HG03066 (cell line): ENCODE measurements at regions not wholly inside any gene's neighbourhood (a gene's known extent, or its start where the extent isn't known, plus 50 kb on each side); places are given as distances from the start of the nearest gene placed in this dataset.
"Not testable (repeated sequence)": the region's sequence is repeated elsewhere in the genome, so short reads cannot be mapped to it uniquely, and the experiment has no call there.

ENCODE experiments used
- ATAC-seq: cut with Tn5 transposase; IDR thresholded peaks from one replicate; pipeline ENCODE4 v1.9.1; 2021; ENCODE audit warnings: low read depth; ENCODE audit not compliant: unreplicated experiment

- not testable (repeated sequence) for ATAC-seq
Observed at GRCh38 chrY:7994781-7995180, 1083.2 kb upstream of the AMELY start.

DNA sequence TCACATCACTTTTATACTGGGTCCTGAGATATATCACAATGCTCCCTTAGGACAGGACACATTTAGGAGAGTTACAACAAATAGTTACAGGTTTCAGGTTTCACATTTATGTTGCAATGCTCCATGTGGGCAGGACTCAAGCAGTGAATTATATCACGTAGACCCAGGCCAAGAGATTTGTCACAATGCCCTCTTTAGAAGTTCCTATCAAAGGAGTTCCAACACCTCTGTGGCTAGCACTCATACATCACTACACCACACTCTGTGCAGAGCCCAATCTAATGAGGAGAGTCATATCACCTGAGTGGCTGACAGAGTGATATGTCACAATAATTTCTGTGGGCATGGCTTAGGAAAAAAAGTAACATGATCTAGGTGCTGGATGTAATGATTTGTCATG, 1068.2 kb upstream of the AMELY start:
- no peak for ATAC-seq

DNA sequence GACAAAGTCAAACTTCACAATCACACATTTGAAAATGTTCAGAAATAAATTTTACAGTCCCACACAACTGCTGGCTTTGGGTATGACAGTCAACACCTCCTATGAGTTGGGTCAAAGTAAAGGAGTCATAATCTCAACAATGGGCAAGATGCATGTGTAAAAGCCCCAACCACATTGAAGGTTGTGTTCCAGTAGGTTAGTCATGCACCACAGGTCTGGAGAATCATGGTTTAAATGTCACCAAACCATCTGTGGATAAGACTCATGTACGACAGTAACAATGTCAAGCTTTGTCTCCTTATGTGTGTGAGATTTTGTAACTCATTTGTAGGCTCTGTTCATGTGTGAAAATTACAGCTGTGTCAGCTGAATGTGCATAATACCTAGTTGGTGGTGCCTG, 1065.7 kb upstream of the AMELY start:
- no peak for ATAC-seq

- ATAC-seq: no peak
Observed at GRCh38 chrY:7968293-7968692, 1056.7 kb upstream of the AMELY start.

GRCh38 chrY:7966916-7967315, 1055.4 kb upstream of the AMELY start:
- no peak for ATAC-seq

GRCh38 chrY:7963393-7963792, 1051.8 kb upstream of the AMELY start:
- ATAC-seq: no peak

DNA sequence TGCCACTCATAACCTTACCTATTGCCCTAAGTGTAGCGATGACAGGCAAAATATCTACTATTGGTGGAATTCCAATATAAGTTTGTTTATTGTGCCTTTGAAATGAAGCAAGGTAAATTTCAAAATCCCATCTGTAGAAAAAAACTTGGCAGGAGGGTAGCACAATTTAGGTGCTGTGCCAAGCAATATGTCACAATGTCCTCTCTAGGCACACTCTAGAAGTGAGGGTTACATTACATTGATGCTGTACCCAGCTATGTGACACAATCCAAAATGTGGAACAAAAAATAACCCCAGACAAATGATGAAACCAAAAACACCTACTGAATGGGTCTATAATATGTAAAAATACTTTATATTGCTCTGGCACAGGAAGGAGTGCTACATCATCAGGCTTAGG, 1050.8 kb upstream of the AMELY start:
- ATAC-seq: no peak

GRCh38 chrY:7961811-7962210, 1050.3 kb upstream of the AMELY start:
- no peak for ATAC-seq

GRCh38 chrY:7957773-7958172, 1046.2 kb upstream of the AMELY start:
- no peak for ATAC-seq

- ATAC-seq: no peak
Observed at GRCh38 chrY:7951187-7951852, 1039.8 kb upstream of the AMELY start.

- no peak for ATAC-seq
Observed at GRCh38 chrY:7944135-7944534, 1032.6 kb upstream of the AMELY start.

DNA sequence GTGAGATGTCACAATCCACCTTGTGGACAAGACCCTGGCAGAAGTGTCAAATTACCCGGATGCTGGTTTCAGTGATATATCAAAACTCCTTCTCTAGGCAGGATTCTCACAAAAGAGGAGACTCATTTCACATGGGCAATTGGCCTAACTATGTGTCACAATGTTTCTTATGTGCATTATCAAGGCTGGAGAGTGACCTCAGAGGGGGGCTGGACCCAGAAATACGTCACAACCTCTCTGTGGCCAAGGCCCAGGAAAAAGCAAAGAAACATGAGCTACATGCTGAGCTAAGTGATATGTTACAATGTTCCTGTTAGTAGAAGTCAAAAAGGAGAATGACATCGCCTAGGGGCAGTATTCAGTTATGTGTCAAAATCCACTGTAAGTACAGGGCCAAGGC, 1031.2 kb upstream of the AMELY start:
- ATAC-seq: no peak

GRCh38 chrY:7941856-7942255, 1030.3 kb upstream of the AMELY start:
- no peak for ATAC-seq

GRCh38 chrY:7938982-7939718, 1027.6 kb upstream of the AMELY start:
- ATAC-seq: no peak

- ATAC-seq: no peak
Observed at GRCh38 chrY:7936831-7937230, 1025.3 kb upstream of the AMELY start.

DNA sequence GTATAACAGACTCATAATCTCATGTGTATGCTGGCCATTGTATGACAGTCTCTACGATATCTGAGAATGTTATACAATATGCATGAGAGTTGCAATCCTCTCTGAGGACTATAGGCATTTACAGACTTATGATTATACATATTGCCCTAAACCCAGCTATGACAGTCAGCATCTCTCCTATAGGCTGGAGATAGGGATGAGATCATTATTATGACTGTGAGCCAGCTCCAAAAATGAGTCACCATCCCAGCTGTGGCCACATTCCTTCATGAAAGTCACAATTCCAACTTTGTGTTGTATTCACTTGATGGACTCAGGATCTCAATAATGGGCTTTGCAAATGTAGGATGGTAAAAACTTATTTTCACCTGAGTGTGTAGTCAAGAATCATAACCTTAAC, 1024.5 kb upstream of the AMELY start:
- no peak for ATAC-seq

DNA sequence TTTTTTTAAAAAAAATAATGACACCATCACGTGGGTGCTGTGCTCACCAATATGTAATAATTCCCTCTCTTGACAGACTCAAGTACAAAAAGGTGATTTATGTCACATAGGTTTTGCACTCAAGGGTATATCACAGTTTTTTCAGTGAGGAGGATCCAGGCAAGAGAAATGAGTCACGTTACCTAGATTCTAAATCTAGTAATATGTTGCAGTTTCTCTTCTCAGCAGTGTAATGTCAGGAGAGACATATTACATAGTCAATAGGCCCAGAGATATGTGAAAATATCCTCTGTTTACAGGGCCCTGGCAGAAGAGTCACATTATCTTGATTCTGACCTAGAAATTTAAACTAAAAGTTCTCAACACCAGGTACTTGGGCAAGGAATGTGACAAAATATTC, 1024.1 kb upstream of the AMELY start:
- no peak for ATAC-seq

DNA sequence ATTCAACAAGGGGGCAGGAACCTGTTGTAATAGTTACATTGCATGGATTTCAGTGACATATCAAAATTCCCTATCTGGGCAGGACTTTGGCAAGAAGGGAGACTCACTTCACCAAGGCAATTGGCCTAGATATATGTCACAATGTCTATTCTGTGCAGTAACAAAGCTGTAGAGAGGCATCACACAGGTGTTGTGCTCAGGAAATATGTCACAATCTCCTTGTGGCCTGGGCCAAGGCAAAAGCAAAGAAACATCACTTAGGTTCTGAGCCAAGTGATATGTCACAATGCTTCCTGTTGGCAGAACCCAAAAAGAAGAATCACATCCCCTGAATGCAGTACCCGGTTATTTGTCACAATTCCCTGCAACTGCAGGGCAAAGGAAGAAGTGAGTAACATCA, 1020.9 kb upstream of the AMELY start:
- no peak for ATAC-seq

- ATAC-seq: no peak
Observed at GRCh38 chrY:7929866-7930265, 1018.3 kb upstream of the AMELY start.

DNA sequence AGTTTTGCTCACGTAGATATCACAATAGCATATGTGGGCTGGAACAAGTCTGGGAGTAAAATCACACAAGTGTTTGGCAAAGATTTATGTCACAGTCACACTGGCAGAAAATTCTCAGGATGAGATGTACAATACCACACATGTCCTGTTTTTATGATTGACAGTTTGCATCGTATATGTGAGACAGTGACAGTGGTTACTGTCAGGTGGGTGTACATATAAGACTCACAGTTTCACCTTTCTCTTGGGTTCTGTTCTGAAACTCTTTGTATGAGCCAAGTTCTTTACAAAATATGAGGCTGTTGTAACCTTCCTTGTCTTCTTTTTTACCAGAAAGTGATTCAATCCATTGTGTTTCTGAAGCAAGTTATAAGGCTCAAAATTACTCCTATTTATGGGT, 1012.5 kb upstream of the AMELY start:
- no peak for ATAC-seq

DNA sequence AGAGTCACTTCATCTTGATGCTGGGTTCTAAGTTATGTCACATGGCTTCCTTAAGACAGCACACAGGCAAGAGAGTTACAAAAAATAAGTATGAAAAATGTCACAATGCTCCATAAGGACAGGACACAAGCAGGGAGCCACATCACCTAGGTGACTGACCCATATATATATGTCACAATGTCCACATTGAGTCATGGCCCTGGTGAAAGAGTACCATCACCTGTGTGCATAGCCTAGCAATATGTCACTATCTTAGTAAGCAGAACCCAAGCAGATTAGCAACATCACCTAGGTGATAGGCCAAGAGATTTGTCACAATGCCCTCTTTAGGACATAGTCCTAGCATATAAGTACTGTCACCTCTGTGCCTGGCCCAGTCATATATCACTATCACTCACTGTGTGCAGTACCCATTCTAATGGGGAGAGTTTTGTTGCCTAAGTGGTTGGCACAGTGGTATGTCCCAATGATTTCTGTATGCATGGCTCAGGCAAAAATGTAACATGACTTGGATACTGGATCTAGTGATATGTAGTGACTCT, 1012.0 kb upstream of the AMELY start:
- no peak for ATAC-seq

- ATAC-seq: no peak
Observed at GRCh38 chrY:7920382-7920781, 1008.8 kb upstream of the AMELY start.
